Mesothelial cell of epicardium (in vitro differentiated cells): ENCODE measurements at regions not wholly inside any gene's neighbourhood (a gene's known extent, or its start where the extent isn't known, plus 50 kb on each side); places are given as distances from the start of the nearest gene placed in this dataset.

Experiments used
- DNase-seq, 2 experiments: peaks; one replicate each; pipeline ENCODE4 v3.0.0; 2021; ENCODE audit warnings: low spot score in 2 of 2; ENCODE audit not compliant: unreplicated experiment in 2 of 2
- H3K27ac Mint-ChIP-seq: 2 replicates; pipeline ENCODE4 v1.8.0; 2021; ENCODE audit warnings: mixed read lengths
- H3K27me3 Mint-ChIP-seq: 2 replicates; pipeline ENCODE4 v1.8.0; 2021; ENCODE audit warnings: low read depth, mixed read lengths
- H3K36me3 Mint-ChIP-seq: 2 replicates; pipeline ENCODE4 v1.8.0; 2021; ENCODE audit warnings: mixed read lengths
- H3K4me1 Mint-ChIP-seq: 2 replicates; pipeline ENCODE4 v1.8.0; 2021; ENCODE audit warnings: mixed read lengths
- H3K4me3 Mint-ChIP-seq: 2 replicates; pipeline ENCODE4 v1.8.0; 2021; ENCODE audit warnings: mild to moderate bottlenecking, moderate library complexity, mixed read lengths
- H3K9me3 Mint-ChIP-seq: 2 replicates; pipeline ENCODE4 v1.8.0; 2021; ENCODE audit warnings: mixed read lengths
- TF ChIP-seq, protein P1 (sequence below): fragments of 200-600 bp; sonication (generic); IDR thresholded peaks from one replicate; pipeline ENCODE4 v1.5.0; 2021; ENCODE audit warnings: antibody characterized with exemption; ENCODE audit not compliant: unreplicated experiment

DNA sequence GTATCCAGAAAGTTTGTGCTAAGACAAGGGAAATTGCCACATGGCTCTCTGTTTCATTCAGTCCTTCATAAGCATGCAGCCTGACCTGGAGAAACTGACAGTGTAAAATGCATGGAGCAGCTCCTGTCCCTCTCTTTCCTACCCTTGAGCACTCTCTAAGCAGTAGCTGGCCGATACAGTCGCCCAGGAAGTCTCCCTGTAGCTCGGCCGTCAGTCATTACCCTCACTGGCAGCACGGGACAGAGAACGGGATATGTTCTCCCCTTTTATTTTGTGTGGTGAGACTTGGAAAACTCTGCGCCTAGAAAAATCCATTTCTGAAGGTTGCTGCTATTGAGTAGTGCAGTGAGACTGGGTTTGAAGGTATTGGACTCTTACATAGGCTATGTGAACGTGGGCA, 56.8 kb upstream of the KCNMB1 start:
- TF ChIP-seq, protein P1, sequence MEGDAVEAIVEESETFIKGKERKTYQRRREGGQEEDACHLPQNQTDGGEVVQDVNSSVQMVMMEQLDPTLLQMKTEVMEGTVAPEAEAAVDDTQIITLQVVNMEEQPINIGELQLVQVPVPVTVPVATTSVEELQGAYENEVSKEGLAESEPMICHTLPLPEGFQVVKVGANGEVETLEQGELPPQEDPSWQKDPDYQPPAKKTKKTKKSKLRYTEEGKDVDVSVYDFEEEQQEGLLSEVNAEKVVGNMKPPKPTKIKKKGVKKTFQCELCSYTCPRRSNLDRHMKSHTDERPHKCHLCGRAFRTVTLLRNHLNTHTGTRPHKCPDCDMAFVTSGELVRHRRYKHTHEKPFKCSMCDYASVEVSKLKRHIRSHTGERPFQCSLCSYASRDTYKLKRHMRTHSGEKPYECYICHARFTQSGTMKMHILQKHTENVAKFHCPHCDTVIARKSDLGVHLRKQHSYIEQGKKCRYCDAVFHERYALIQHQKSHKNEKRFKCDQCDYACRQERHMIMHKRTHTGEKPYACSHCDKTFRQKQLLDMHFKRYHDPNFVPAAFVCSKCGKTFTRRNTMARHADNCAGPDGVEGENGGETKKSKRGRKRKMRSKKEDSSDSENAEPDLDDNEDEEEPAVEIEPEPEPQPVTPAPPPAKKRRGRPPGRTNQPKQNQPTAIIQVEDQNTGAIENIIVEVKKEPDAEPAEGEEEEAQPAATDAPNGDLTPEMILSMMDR: no peak
- Mint-ChIP-seq H3K36me3 (no peaks in the 10 kb centered on the region), H3K27ac (no peak overlapping the region), H3K4me3 (no peak overlapping the region), H3K4me1 (no peaks in the 10 kb centered on the region), H3K9me3 (peaks cover 11% of the 10 kb centered on the region), H3K27me3 (peaks cover 13% of the 10 kb centered on the region)
- DNase-seq: peak in 1 of 2 experiments; percentile 13

DNA sequence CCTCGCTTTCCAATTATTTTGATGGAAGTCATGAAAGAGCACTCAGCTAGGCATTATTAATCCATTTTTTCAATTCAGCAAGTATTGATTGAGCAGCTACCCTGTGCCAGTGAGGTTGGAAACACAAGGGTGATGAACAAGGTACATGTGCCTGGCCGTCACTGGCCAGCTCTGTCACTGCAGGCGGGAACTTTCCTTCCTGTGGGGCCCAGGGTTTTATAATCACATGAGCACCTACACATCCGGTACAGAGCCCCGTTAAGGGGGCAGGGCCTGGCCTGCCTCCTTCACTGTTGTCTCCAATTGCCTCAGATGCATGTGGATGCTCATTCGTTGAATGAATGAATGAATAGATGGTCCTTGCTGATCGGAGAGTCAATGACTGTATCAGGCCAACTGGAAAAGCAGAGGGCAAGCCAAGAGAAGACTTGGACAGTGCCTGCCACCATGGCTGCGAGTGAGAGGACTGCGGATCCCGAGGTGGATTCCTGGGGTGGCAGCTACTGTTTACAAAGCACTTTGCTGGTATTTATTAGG, 55.9 kb upstream of the KCNMB1 start:
- Mint-ChIP-seq H3K9me3 (peaks cover 11% of the 10 kb centered on the region), H3K4me1 (no peaks in the 10 kb centered on the region), H3K4me3 (no peak overlapping the region), H3K27me3 (peaks cover 9% of the 10 kb centered on the region), H3K36me3 (no peaks in the 10 kb centered on the region), H3K27ac (no peak overlapping the region)
- TF ChIP-seq, protein P1: no peak
- no peak for DNase-seq

DNA sequence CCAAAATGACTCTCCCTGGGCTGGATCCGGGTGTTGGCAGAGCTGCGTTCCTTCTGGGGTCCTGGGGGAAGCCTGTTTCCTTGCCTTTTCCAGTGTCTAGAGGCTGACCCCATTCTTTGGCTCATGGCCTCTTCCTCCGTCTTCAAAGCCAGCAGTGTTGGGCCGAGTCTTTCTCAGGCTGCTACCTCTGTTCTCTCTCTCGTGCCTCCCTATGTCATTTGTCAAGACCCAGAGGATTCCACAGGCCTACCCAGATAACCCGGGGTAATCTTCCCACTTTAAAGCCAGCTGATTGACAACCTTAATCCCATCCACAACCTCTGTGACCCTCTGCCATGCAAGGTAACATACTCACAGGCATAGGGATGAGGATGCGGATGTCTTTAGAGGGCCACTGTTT, 55.0 kb upstream of the KCNMB1 start:
- Mint-ChIP-seq H3K9me3 (peaks cover 11% of the 10 kb centered on the region), H3K27ac (no peak overlapping the region), H3K4me1 (no peaks in the 10 kb centered on the region), H3K27me3 (peaks cover 9% of the 10 kb centered on the region), H3K4me3 (no peak overlapping the region), H3K36me3 (no peaks in the 10 kb centered on the region)
- DNase-seq: peak in 1 of 2 experiments; percentile 13
- TF ChIP-seq, protein P1: no peak

DNA sequence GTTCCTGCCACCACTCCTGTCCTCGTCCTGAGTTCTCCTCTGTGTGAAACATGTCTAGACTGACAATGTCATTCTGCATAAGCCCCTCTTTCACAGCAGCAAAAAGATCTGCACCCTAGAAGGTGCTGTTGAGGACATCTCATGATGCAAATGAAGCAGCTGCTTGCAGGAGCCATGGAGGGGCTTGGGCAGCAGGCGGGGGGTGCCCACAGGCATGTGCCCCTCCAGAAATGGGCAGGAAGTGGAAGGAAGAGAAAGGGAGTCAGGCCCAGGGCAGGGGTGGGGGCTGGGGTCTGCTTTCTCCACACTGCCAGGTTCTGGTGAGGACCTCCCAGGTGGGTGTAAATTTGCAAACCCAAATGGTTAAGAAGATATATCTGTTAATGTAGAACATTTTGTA, 54.5 kb upstream of the KCNMB1 start:
- Mint-ChIP-seq H3K4me3 (no peak overlapping the region), H3K27ac (no peak overlapping the region), H3K4me1 (no peaks in the 10 kb centered on the region), H3K27me3 (peaks cover 14% of the 10 kb centered on the region), H3K9me3 (peaks cover 11% of the 10 kb centered on the region), H3K36me3 (no peaks in the 10 kb centered on the region)
- DNase-seq: peak in 1 of 2 experiments; percentile 26
- TF ChIP-seq, protein P1: no peak

DNA sequence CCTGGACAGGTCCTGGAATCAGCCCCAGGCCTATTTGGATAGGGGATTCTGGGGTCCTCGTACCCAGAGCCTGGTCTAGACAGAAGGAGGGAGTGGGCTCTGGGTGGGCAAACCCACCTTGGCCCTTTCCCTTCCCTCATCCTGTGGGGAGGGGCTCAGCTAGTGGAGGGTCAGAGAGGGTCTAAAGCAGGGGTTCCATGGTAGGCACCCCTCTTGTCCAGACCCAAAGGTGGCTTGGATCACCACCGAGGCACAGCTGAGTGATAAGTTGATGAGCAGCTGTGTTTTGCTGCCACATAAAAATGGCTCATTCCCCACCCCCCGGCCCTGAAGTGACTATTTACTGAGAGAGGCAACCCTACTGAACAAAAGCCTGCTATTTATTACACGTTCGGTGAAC, 53.8 kb upstream of the KCNMB1 start:
- DNase-seq: no peak
- Mint-ChIP-seq H3K4me3 (no peak overlapping the region), H3K9me3 (peaks cover 10% of the 10 kb centered on the region), H3K36me3 (no peaks in the 10 kb centered on the region), H3K27me3 (peaks cover 18% of the 10 kb centered on the region), H3K27ac (no peak overlapping the region), H3K4me1 (no peaks in the 10 kb centered on the region)
- TF ChIP-seq, protein P1: no peak

DNA sequence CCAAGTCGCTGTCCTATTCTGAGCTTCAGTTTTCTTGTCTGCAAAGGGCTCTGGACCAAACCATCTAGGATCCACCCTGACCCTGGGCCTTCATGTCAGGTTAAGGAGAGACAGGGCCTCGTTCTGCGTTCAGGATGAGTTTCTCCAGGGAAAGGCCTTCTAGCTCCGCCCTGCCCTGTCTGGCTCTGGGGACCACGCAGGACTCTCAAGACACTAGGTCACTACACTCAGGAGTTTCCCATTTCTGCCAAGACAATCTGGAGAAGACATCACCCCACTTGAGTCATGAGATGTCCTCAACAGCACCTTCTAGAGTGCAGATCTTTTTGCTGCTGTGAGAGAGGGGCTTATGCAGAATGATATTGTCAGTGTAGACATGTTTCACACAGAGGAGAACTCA, 53.2 kb upstream of the KCNMB1 start:
- Mint-ChIP-seq H3K27ac (no peak overlapping the region), H3K36me3 (no peaks in the 10 kb centered on the region), H3K4me3 (no peak overlapping the region), H3K4me1 (no peaks in the 10 kb centered on the region), H3K9me3 (peaks cover 6% of the 10 kb centered on the region), H3K27me3 (peaks cover 20% of the 10 kb centered on the region)
- no peak for DNase-seq
- TF ChIP-seq, protein P1: no peak
